Activated CD8-positive, alpha-beta T cell treated with anti-CD3 and anti-CD28 coated beads, Interleukin-2, amount 10 ng/mL, durations not matched to agents 7 days and 5 days (primary cell): ENCODE measurements at regions not wholly inside any gene's neighbourhood (a gene's known extent, or its start where the extent isn't known, plus 50 kb on each side); places are given as distances from the start of the nearest gene placed in this dataset.

ENCODE experiments used
- ATAC-seq: fragments of 150-1000 bp; cut with Tn5 transposase; one replicate; pipeline ENCODE4 v1.10.0; 2021; ENCODE audit warnings: moderate library complexity
- CTCF ChIA-PET: fragments of 350-600 bp; sonication (Branson Sonifier 250); formaldehyde crosslinking; loops from one replicate; lab custom pipeline; 2021; ENCODE audit warnings: antibody characterized with exemption; lab: Charles Lee
- POLR2A ChIA-PET: fragments of 350-600 bp; sonication (Branson Sonifier 250); formaldehyde crosslinking; loops from one replicate; lab custom pipeline; 2021; ENCODE audit warnings: antibody characterized with exemption; lab: Charles Lee
- DNase-seq: peaks from one replicate; pipeline ENCODE4 v3.0.0-alpha.2; 2020
- H3K27ac Mint-ChIP-seq: one replicate; pipeline ENCODE4 v1.8.0; 2021; ENCODE audit warnings: mild to moderate bottlenecking, mixed read lengths
- H3K27me3 Mint-ChIP-seq: one replicate; pipeline ENCODE4 v1.8.0; 2021; ENCODE audit warnings: low read depth, mixed read lengths
- H3K36me3 Mint-ChIP-seq: one replicate; pipeline ENCODE4 v1.8.0; 2021; ENCODE audit warnings: low read depth, mixed read lengths
- H3K4me1 Mint-ChIP-seq: one replicate; pipeline ENCODE4 v1.8.0; 2021; ENCODE audit warnings: low read depth, mixed read lengths
- H3K4me3 Mint-ChIP-seq: one replicate; pipeline ENCODE4 v1.8.0; 2021; ENCODE audit warnings: mild to moderate bottlenecking, mixed read lengths
- H3K9me3 Mint-ChIP-seq: one replicate; pipeline ENCODE4 v1.8.0; 2022; ENCODE audit warnings: mixed read lengths; ENCODE audit not compliant: insufficient read depth

GRCh38 chr21:34022627-34023335 is 50.6 kb upstream of the MRPS6 start:
- H3K36me3 Mint-ChIP-seq, result peaks cover 14% of the 10 kb centered on the region
- H3K4me3 Mint-ChIP-seq, result no peak overlapping the region
- no peak overlapping the region for H3K27ac Mint-ChIP-seq
- H3K4me1 Mint-ChIP-seq, result peaks cover 34% of the 10 kb centered on the region
- CTCF ChIA-PET, result interaction anchor here (1.0 to 3.7 kb wide), 3 partner anchors 70 to 182 kb away, joined by 3 to 21 read pairs (median 3); no protein-coding TSS in a partner anchor
- ATAC-seq (peak; percentile 54), DNase-seq (peak; percentile 51)
- POLR2A ChIA-PET, result interaction anchor here (0.7 kb wide), 1 partner anchor 75 kb away, joined by 5 read pairs; no protein-coding TSS in a partner anchor
- no peaks in the 10 kb centered on the region for H3K27me3 Mint-ChIP-seq
- peaks cover 7% of the 10 kb centered on the region for H3K9me3 Mint-ChIP-seq

DNA sequence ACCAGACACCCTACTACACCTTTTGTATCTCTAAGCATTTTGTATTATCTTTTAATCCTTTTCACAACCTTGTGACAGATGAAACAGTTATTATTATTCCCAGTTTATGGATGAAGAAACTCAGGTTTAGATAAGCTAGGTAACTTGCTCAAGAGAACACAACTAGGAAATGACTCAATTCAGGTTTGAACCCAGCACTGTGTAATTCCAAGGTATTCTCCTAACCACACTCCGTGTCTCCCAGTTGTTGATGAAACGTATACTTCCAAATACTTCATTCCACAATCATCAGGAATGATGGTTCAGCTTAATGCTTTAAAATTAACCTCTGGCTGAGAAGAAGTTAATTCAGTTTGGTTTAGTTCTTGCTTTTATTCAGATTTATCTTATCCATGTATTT is 51.7 kb upstream of the MRPS6 start:
- ChIA-PET POLR2A (no interaction called here), CTCF (interaction anchor here (3.7 kb wide), 1 partner anchor 97 kb away, joined by 21 read pairs; no protein-coding TSS in a partner anchor)
- ATAC-seq, result no peak
- Mint-ChIP-seq H3K36me3 (peaks cover 20% of the 10 kb centered on the region), H3K4me3 (no peak overlapping the region), H3K4me1 (peaks cover 44% of the 10 kb centered on the region), H3K27me3 (no peaks in the 10 kb centered on the region), H3K27ac (no peak overlapping the region), H3K9me3 (peaks cover 7% of the 10 kb centered on the region)
- no peak for DNase-seq

- no peaks in the 10 kb centered on the region for H3K27me3 Mint-ChIP-seq
- H3K36me3 Mint-ChIP-seq, result peaks cover 21% of the 10 kb centered on the region
- H3K4me3 Mint-ChIP-seq, result no peak overlapping the region
- no peak for DNase-seq
- ChIA-PET CTCF (interaction anchor here (1.0 to 3.7 kb wide), 2 partner anchors 97 kb away, joined by 6 to 21 read pairs; no protein-coding TSS in a partner anchor), POLR2A (no interaction called here)
- H3K9me3 Mint-ChIP-seq, result peaks cover 8% of the 10 kb centered on the region
- no peak for ATAC-seq
- no peak overlapping the region for H3K27ac Mint-ChIP-seq
- peaks cover 44% of the 10 kb centered on the region for H3K4me1 Mint-ChIP-seq
These were observed 52.3 kb upstream of the MRPS6 start for GRCh38 chr21:34020983-34021553.

GRCh38 chr21:34020005-34020847 is 53.2 kb upstream of the MRPS6 start:
- H3K27ac Mint-ChIP-seq, result peak overlapping the region; percentile 26
- peaks cover 23% of the 10 kb centered on the region for H3K36me3 Mint-ChIP-seq
- POLR2A ChIA-PET, result interaction anchor here (0.5 kb wide), 1 partner anchor 464 kb away, joined by 3 read pairs; no protein-coding TSS in a partner anchor
- peaks cover 16% of the 10 kb centered on the region for H3K9me3 Mint-ChIP-seq
- DNase-seq (no peak), ATAC-seq (no peak)
- CTCF ChIA-PET, result interaction anchor here (1.0 kb wide), 1 partner anchor 96 kb away, joined by 6 read pairs; no protein-coding TSS in a partner anchor
- H3K4me3 Mint-ChIP-seq, result no peak overlapping the region
- H3K27me3 Mint-ChIP-seq, result no peaks in the 10 kb centered on the region
- peaks cover 44% of the 10 kb centered on the region for H3K4me1 Mint-ChIP-seq

- ChIA-PET POLR2A (interaction anchor here (0.5 kb wide), 1 partner anchor 463 kb away, joined by 3 read pairs; no protein-coding TSS in a partner anchor), CTCF (interaction anchor here (0.7 kb wide), 1 partner anchor 95 kb away, joined by 4 read pairs; no protein-coding TSS in a partner anchor)
- no peak overlapping the region for H3K27ac Mint-ChIP-seq
These were observed 54.0 kb upstream of the MRPS6 start for GRCh38 chr21:34019402-34019801.

DNA sequence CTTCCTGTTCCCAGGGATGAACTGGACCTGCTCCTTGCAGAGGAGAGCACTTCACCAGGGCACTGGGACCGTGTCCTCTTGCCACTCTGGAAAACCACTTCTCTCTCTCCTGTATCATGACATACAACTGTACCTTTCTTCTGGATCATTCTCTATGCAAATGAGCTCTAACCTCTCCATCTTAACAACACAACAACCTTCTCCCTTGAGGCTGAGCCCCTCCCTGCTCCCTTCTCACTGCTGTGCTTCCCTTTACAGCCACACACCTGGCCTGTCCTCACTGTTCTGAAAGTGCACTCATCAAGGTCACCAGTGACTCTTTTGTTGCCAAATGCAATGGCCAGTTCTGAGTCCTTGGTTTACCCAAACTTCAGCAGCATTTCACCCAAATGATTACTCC is 54.5 kb upstream of the MRPS6 start:
- H3K36me3 Mint-ChIP-seq, result peaks cover 31% of the 10 kb centered on the region
- H3K27ac Mint-ChIP-seq, result no peak overlapping the region
- no peak overlapping the region for H3K4me3 Mint-ChIP-seq
- H3K4me1 Mint-ChIP-seq, result peaks cover 44% of the 10 kb centered on the region
- DNase-seq (no peak), ATAC-seq (no peak)
- no peaks in the 10 kb centered on the region for H3K27me3 Mint-ChIP-seq
- H3K9me3 Mint-ChIP-seq, result peaks cover 24% of the 10 kb centered on the region
- POLR2A ChIA-PET, result no interaction called here
- CTCF ChIA-PET, result interaction anchor here (0.7 kb wide), 1 partner anchor 95 kb away, joined by 4 read pairs; no protein-coding TSS in a partner anchor

More at GRCh38 chr21:34019402-34019801, 54.0 kb upstream of the MRPS6 start:
- Mint-ChIP-seq H3K4me1 (peaks cover 44% of the 10 kb centered on the region), H3K4me3 (no peak overlapping the region), H3K36me3 (peaks cover 27% of the 10 kb centered on the region), H3K27me3 (no peaks in the 10 kb centered on the region), H3K9me3 (peaks cover 22% of the 10 kb centered on the region)
- DNase-seq (no peak), ATAC-seq (no peak)

DNA sequence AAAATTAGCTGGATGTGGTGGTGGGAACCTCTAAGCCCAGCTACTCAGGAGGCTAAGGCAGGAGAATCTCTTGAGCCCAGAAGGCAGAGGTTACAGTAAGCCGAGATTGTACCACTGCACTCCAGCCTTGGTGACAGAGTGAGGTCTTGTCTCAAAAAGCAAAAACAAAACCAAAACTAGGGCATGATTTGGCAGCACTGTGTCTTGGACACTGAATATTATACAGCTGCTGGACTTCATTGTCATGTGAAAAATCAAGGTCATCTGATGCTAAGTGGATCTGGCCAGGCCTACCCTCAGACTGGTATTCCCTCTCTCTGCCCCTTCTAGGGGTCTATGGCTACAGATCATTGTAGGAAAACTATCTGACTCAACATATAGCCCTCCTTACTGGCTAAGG is 55.2 kb upstream of the MRPS6 start:
- ATAC-seq (no peak), DNase-seq (no peak)
- no peaks in the 10 kb centered on the region for H3K27me3 Mint-ChIP-seq
- peaks cover 34% of the 10 kb centered on the region for H3K36me3 Mint-ChIP-seq
- peaks cover 29% of the 10 kb centered on the region for H3K9me3 Mint-ChIP-seq
- ChIA-PET POLR2A (no interaction called here), CTCF (interaction anchor here (1.4 to 1.5 kb wide), 3 partner anchors 18 to 94 kb away, joined by 3 to 9 read pairs (median 4); no protein-coding TSS in a partner anchor)
- H3K4me1 Mint-ChIP-seq, result peaks cover 44% of the 10 kb centered on the region
- H3K4me3 Mint-ChIP-seq, result no peak overlapping the region
- H3K27ac Mint-ChIP-seq, result no peak overlapping the region

GRCh38 chr21:34017039-34017961 is 56.1 kb upstream of the MRPS6 start:
- ChIA-PET POLR2A (no interaction called here), CTCF (interaction anchor here (1.4 to 1.5 kb wide), 3 partner anchors 17 to 93 kb away, joined by 3 to 9 read pairs (median 4); no protein-coding TSS in a partner anchor)
- H3K4me1 Mint-ChIP-seq, result peaks cover 44% of the 10 kb centered on the region
- no peak overlapping the region for H3K4me3 Mint-ChIP-seq
- H3K27ac Mint-ChIP-seq, result no peak overlapping the region
- H3K36me3 Mint-ChIP-seq, result peaks cover 39% of the 10 kb centered on the region
- no peak for ATAC-seq
- no peaks in the 10 kb centered on the region for H3K27me3 Mint-ChIP-seq
- DNase-seq, result no peak
- peaks cover 33% of the 10 kb centered on the region for H3K9me3 Mint-ChIP-seq

- Mint-ChIP-seq H3K27ac (no peak overlapping the region), H3K9me3 (peaks cover 42% of the 10 kb centered on the region), H3K4me3 (no peak overlapping the region), H3K27me3 (no peaks in the 10 kb centered on the region), H3K4me1 (peaks cover 21% of the 10 kb centered on the region), H3K36me3 (peaks cover 35% of the 10 kb centered on the region)
- no peak for DNase-seq
- ChIA-PET CTCF (interaction anchor here (0.6 kb wide), 1 partner anchor 60 kb away, joined by 3 read pairs; the partner anchor contains the start of genes MRPS6 and SLC5A3), POLR2A (interaction anchor here (0.6 kb wide), 1 partner anchor 426 kb away, joined by 3 read pairs; no protein-coding TSS in a partner anchor)
- ATAC-seq, result no peak
These were observed 60.7 kb upstream of the MRPS6 start for GRCh38 chr21:34012640-34013039.

- H3K36me3 Mint-ChIP-seq, result peaks cover 34% of the 10 kb centered on the region
- DNase-seq (no peak), ATAC-seq (no peak)
- H3K9me3 Mint-ChIP-seq, result peaks cover 44% of the 10 kb centered on the region
- H3K27ac Mint-ChIP-seq, result no peak overlapping the region
- POLR2A ChIA-PET, result no interaction called here
- no peaks in the 10 kb centered on the region for H3K27me3 Mint-ChIP-seq
- peaks cover 13% of the 10 kb centered on the region for H3K4me1 Mint-ChIP-seq
- CTCF ChIA-PET, result no interaction called here
- H3K4me3 Mint-ChIP-seq, result no peak overlapping the region
These were observed 61.7 kb upstream of the MRPS6 start for GRCh38 chr21:34011660-34012059.
